ENCODE measurements at regions not wholly inside any gene's neighbourhood (a gene's known extent, or its start where the extent isn't known, plus 50 kb on each side); places are given as distances from the start of the nearest gene placed in this dataset.

DNA sequence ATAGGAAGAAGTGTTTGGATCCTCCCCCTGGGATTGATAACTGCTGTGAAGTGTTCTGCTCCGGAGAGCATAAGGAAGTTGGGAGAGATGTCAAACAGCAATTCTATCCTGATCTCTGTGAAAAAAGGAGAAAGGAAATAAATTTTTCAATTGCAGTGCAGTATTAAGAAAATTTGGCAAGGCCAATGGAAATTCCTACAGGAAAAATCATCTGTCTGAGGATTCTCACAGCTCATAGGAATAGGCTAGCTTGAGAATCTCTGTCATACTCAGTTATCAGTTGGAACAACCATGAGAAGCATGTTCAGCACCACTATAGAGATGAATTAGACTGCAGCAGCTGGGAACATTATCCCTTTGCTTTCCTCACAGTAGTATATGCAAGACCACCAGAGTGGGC, 1238.9 kb upstream of the MIR17HG start:
- DNase-seq (ENCODE audit: insufficient read length, low spot score) (no peak), FAIRE-seq (no peak)
- TF ChIP-seq, protein P1, sequence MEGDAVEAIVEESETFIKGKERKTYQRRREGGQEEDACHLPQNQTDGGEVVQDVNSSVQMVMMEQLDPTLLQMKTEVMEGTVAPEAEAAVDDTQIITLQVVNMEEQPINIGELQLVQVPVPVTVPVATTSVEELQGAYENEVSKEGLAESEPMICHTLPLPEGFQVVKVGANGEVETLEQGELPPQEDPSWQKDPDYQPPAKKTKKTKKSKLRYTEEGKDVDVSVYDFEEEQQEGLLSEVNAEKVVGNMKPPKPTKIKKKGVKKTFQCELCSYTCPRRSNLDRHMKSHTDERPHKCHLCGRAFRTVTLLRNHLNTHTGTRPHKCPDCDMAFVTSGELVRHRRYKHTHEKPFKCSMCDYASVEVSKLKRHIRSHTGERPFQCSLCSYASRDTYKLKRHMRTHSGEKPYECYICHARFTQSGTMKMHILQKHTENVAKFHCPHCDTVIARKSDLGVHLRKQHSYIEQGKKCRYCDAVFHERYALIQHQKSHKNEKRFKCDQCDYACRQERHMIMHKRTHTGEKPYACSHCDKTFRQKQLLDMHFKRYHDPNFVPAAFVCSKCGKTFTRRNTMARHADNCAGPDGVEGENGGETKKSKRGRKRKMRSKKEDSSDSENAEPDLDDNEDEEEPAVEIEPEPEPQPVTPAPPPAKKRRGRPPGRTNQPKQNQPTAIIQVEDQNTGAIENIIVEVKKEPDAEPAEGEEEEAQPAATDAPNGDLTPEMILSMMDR (IDR thresholded peaks at IDR 0.05; ENCODE audit: insufficient read depth, missing control alignments), result no peak

DNA sequence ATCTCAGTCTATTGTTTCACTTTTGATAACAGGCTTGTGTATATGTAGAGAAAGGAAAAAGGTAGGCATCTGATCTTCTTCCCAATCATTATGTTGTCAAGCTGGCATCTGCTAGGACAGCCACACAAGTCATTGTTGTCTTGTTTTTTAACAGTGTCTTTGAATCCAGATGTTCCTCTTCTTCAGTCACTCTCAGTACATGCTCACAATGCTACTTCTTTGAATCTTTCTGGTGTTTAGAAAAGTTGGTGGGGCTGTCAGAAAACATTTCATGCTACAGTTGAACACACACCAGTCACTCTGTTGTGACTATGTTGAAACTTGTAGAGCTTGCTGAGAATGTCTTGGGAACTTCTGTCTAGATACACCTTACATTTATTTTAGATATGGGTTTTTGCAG, 1231.4 kb upstream of the MIR17HG start:
- DNase-seq (ENCODE audit: insufficient read length, low spot score) (no peak), FAIRE-seq (no peak)
- TF ChIP-seq, protein P1 (IDR thresholded peaks at IDR 0.05; ENCODE audit: insufficient read depth, missing control alignments), result no peak

DNA sequence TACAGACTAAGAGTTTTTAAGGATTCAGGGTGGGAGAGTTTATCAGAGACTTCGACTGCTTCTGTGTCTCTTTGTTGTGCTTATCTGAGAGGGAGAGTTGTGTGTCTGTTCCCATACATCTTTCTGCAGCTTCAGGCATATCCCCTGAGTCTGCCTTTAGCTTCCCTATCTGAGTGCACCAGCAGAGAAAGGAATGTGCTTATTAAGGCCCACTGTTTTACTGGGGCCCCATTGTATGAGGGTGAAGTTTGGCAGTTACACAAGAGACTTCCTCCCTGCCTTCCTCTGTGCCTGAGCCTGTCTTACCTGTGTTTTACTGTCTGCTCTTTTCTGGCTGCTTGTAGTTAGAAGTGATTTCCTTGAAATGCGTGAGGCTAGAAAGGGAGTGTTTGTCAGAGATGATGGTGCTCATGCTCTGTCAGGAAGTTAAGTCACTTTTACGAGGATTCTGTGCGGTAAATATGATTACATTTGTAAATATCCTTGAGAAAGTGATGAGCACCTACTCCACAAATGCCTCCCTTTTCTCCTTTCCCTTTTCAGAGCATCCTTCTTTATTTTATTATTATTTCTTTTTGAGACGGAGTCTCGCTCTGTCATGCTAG, 1228.9 kb upstream of the MIR17HG start:
- no peak for FAIRE-seq
- TF ChIP-seq, protein P1 (IDR thresholded peaks at IDR 0.05; ENCODE audit: insufficient read depth, missing control alignments), result no peak
- DNase-seq (ENCODE audit: insufficient read length, low spot score), result no peak

DNA sequence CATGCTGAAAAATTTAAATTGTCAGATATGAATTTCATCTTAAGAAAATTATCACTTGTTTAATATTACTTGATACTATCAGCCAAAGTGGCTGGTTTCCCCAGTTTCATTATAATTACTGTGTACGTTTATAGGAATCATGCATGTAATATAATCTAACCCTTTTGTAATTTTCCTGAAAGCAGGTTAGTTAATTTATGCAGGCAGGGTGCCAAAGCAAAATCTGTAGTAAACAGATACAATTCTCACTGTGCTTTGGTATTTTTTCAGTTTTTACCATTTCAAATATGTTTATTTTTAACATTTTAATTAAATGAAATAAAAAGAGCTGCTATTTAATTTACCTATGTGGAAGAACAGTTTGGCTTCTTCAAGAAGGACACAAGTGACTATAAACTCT, 1227.5 kb upstream of the MIR17HG start:
- FAIRE-seq (no peak), DNase-seq (ENCODE audit: insufficient read length, low spot score) (no peak)
- TF ChIP-seq, protein P1 (IDR thresholded peaks at IDR 0.05; ENCODE audit: insufficient read depth, missing control alignments), result no peak

DNA sequence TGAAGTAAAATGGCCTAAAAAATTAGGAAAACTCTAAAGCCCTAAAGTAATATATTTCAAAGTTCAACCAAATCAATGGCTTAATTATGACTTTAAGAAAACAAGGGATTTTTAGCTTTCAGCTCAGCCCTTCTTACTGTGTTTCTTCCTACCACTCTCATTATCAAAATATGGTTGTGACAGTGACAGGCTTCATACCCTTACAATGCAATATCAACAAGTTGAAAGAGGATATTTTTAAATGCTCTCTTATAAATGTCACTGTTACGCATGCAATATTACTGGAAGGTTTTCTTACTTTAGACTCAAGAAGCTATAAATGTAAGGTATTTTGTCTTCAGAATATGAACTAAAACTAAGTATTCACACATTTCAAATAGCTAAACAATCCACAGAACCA, 1225.7 kb upstream of the MIR17HG start:
- no peak for FAIRE-seq
- TF ChIP-seq, protein P1 (IDR thresholded peaks at IDR 0.05; ENCODE audit: insufficient read depth, missing control alignments), result no peak

DNA sequence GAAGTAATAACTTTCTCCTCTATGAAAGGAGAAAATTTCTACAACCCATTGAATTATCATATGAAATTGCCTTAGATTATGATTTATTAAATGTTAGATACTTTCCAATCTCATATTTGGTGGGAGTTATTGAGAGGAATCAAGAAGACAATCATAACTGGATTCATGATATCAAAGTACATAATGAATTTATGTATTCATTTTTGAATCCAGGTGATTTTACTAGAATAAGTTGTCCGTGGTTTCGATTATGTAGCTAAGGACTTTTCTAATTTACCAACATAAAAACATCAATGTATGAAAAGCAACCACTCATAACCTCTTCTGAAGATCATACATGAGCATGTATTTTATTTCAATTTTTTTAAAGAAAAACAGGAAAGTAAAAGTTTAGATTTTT, 1225.0 kb upstream of the MIR17HG start:
- DNase-seq (ENCODE audit: insufficient read length, low spot score) (no peak), FAIRE-seq (no peak)
- TF ChIP-seq, protein P1 (IDR thresholded peaks at IDR 0.05; ENCODE audit: insufficient read depth, missing control alignments), result no peak

More for the DNA sequence above, 1225.7 kb upstream of the MIR17HG start:
- no peak for DNase-seq (ENCODE audit: insufficient read length, low spot score)

DNA sequence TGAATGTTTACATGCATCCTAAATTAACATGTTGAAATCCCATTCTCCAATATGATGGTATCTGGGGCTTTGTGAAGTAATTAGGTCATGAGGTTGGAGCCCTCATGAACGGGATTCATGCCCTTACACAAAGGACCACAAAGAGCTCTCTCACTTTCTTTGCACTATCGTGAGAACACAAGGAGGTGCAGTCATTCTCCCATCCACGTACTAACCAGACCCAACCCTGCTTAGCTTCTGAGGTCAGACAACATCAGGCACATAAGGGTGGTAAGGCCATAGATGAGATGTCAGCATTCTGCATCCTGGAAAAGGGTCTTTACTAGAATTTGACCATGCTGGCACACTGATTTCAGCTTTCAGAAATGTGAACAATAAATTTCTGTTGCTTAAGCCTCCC, 1211.9 kb upstream of the MIR17HG start:
- FAIRE-seq (no peak), DNase-seq (ENCODE audit: insufficient read length, low spot score) (no peak)
- TF ChIP-seq, protein P1 (IDR thresholded peaks at IDR 0.05; ENCODE audit: insufficient read depth, missing control alignments), result no peak
